Lung (tissue), 11 donors: ENCODE measurements at regions not wholly inside any gene's neighbourhood (a gene's known extent, or its start where the extent isn't known, plus 50 kb on each side); places are given as distances from the start of the nearest gene placed in this dataset.

Source experiments
- ATAC-seq: fragments of 200-7000 bp; cut with Tn5 transposase; one replicate; pipeline ENCODE4 v1.9.1; 2020; ENCODE audit warnings: moderate number of reproducible peaks; ENCODE audit not compliant: insufficient read depth, low FRiP score
- DNase-seq, 3 donors: peaks; one replicate each; pipeline ENCODE4 v3.0.0-alpha.2; 2013 to 2017
- H3K27ac ChIP-seq, 2 donors: one replicate each; pipeline ENCODE4 v1.5.1; 2013; ENCODE audit warnings: mild to moderate bottlenecking in 2 of 2, moderate library complexity in 2 of 2, control low read depth in 1 of 2, inconsistent platforms in 1 of 2, low read depth in 1 of 2, low read length in 1 of 2
- H3K27me3 ChIP-seq, 3 donors: one replicate each; pipeline ENCODE4 v1.5.1; 2013; ENCODE audit warnings: low read length in 2 of 3; ENCODE audit not compliant: control insufficient read depth in 3 of 3, insufficient read depth in 3 of 3
- H3K36me3 ChIP-seq, 4 donors: one replicate each; pipeline ENCODE4 v1.5.1; 2013; ENCODE audit warnings: low read length in 4 of 4, mild to moderate bottlenecking in 1 of 4, moderate library complexity in 1 of 4; ENCODE audit not compliant: control insufficient read depth in 4 of 4, insufficient read depth in 4 of 4
- H3K4me1 ChIP-seq, 5 donors: one replicate each; pipeline ENCODE4 v1.5.1; 2013; ENCODE audit warnings: low read length in 5 of 5, mild to moderate bottlenecking in 2 of 5, moderate library complexity in 1 of 5; ENCODE audit not compliant: control insufficient read depth in 5 of 5, insufficient read depth in 5 of 5
- H3K4me3 ChIP-seq: one replicate; pipeline ENCODE4 v1.5.1; 2013; ENCODE audit warnings: mild to moderate bottlenecking, control low read depth, moderate library complexity
- H3K9ac ChIP-seq, 2 donors: one replicate each; pipeline ENCODE4 v1.5.1; 2013; ENCODE audit warnings: low read length in 2 of 2, control low read depth in 1 of 2; ENCODE audit not compliant: insufficient read depth in 1 of 2
- H3K9me3 ChIP-seq, 4 donors: one replicate each; pipeline ENCODE4 v1.5.1; 2013; ENCODE audit warnings: low read length in 3 of 4, mild to moderate bottlenecking in 1 of 4, moderate library complexity in 1 of 4; ENCODE audit not compliant: control insufficient read depth in 4 of 4, insufficient read depth in 3 of 4
- WGBS, 2 donors: extraction: QIAGEN DNeasy Blood & Tissue Kit; methylation state at CpG; one replicate each; pipeline ENCODE4 v1.1.7; 2013; 5-methylcytosine and 5-hydroxymethylcytosine counted together
- TF ChIP-seq, protein P1 (sequence below): IDR thresholded peaks from 2 replicates; pipeline ENCODE4 v1.5.1; 2012; ENCODE audit warnings: mild to moderate bottlenecking; ENCODE audit errors: control extremely low read depth, extremely low read depth
- donor health status: control.
- donor health status: control.
- donor health status: Bipolar disorder and iron deficiency.
- donor health status: healthy.
- donor health status: DM: yes; HTN: yes; CAD: no.

DNA sequence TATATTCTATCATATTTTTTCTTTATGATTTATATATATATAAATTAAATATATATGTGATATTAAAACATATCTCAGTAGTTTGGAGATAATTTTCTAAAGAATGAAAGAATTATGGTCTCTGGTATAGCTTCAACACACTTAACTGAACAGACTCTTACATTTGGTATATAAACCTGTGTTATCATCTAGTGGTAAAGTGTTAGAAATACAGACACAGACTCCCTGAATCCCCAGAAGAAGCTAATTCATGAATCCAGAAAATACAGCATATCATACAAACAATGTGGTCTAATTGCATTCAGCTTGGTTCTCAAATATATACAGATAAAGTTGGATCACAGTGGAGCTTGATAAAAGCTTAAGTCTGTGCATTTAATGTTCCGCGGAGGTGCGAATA, 1100.4 kb downstream of the ROBO2 start:
- TF ChIP-seq, protein P1, sequence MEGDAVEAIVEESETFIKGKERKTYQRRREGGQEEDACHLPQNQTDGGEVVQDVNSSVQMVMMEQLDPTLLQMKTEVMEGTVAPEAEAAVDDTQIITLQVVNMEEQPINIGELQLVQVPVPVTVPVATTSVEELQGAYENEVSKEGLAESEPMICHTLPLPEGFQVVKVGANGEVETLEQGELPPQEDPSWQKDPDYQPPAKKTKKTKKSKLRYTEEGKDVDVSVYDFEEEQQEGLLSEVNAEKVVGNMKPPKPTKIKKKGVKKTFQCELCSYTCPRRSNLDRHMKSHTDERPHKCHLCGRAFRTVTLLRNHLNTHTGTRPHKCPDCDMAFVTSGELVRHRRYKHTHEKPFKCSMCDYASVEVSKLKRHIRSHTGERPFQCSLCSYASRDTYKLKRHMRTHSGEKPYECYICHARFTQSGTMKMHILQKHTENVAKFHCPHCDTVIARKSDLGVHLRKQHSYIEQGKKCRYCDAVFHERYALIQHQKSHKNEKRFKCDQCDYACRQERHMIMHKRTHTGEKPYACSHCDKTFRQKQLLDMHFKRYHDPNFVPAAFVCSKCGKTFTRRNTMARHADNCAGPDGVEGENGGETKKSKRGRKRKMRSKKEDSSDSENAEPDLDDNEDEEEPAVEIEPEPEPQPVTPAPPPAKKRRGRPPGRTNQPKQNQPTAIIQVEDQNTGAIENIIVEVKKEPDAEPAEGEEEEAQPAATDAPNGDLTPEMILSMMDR = no peak
- DNase-seq (no peak), ATAC-seq (no peak)
- Histone ChIP-seq H3K4me1 (no peaks in the 10 kb centered on the region), H3K27me3 (no peaks in the 10 kb centered on the region), H3K36me3 (peaks cover 0 to 2% (median 0%) of the 10 kb centered on the region in 4 donors), H3K9me3 (peaks cover 0 to 5% (median under 1%) of the 10 kb centered on the region in 4 donors), H3K4me3 (no peak overlapping the region), H3K27ac (no peak overlapping the region), H3K9ac (no peak overlapping the region)
- 96 to 98% methylated on average over 3 of the region's 3 CpGs for WGBS, 2 donors

DNA sequence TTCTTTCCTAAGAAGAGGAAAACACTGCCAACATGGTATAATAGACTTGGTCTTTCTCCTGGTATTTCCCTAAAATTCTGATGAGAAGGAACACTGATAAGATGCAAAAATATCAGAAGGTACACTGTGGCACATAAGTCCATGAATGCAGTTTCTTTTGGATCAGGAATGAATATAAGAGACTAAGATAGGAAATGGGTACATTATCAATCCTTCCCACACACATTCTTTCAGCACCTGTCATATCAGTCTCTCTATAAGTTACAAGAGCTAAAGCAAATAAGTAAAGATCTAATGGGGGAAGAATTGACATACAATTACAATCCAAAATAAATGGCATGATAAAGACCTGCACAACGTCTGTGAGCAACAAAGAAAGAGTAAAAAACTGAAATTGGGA, 1101.0 kb downstream of the ROBO2 start:
- WGBS, 2 donors = 57 to 68% methylated on average over 1 of the region's 1 CpG
- no peak overlapping the region for H3K9ac ChIP-seq
- ATAC-seq = no peak

DNA sequence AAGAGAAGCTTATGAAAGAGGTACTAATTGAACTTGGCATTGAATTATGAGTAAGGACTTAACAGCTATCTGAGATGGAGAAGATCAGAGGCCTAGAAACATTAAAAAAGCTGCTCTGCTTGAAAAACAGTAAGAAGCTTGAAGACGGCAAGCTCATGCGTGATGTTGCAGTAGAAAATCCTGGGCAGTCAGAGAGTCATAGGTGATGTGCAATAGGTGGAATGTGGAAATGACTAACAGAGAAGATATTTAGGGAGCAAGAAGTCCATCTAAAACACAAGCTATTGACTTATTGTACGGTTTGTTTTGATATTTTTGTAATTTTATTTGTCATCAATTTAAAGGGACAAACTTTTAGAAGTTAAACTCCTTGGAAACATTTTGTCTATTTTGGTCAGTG, 1101.4 kb downstream of the ROBO2 start:
- Histone ChIP-seq H3K4me3 (no peak overlapping the region), H3K9me3 (peaks cover 0 to 5% (median under 1%) of the 10 kb centered on the region in 4 donors), H3K9ac (no peak overlapping the region), H3K4me1 (no peaks in the 10 kb centered on the region), H3K27ac (no peak overlapping the region), H3K27me3 (no peaks in the 10 kb centered on the region), H3K36me3 (peaks cover 0 to 2% (median 0%) of the 10 kb centered on the region in 4 donors)
- ATAC-seq (no peak), DNase-seq (no peak)
- TF ChIP-seq, protein P1 = no peak
- WGBS, 2 donors = 86 to 90% methylated on average over 3 of the region's 3 CpGs

More for the DNA sequence above, 1101.0 kb downstream of the ROBO2 start:
- Histone ChIP-seq H3K27ac (no peak overlapping the region), H3K4me3 (no peak overlapping the region), H3K4me1 (no peaks in the 10 kb centered on the region), H3K9me3 (peaks cover 0 to 5% (median under 1%) of the 10 kb centered on the region in 4 donors), H3K36me3 (peaks cover 0 to 2% (median 0%) of the 10 kb centered on the region in 4 donors), H3K27me3 (no peaks in the 10 kb centered on the region)
- no peak for DNase-seq
- TF ChIP-seq, protein P1 = no peak

DNA sequence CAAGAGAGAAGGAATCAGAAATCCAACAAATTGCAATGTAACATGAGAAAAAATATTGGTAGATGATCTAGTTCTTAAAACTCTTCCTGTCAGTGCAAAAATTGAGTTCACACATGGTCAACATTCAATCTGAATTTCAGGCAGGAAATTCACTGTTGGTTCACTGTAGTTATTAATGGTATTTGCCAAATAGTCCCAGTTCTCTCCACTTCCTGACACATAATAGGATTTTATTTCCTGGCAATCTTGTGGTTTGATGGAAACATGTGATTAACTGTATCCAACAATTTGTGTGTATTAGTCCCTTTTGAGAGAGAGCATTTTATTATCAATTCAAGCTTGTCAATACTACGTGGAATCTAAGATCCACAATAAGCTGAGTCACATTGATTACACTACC, 1103.1 kb downstream of the ROBO2 start:
- DNase-seq = no peak
- peaks cover 0 to 5% (median 0%) of the 10 kb centered on the region in 4 donors for H3K9me3 ChIP-seq
- H3K9ac ChIP-seq = no peak overlapping the region
- WGBS, 2 donors = 84 to 90% methylated on average over 1 of the region's 1 CpG
- H3K4me1 ChIP-seq = no peaks in the 10 kb centered on the region
- ATAC-seq = no peak
- H3K36me3 ChIP-seq = peaks cover 0 to 2% (median 0%) of the 10 kb centered on the region in 4 donors
- no peak overlapping the region for H3K4me3 ChIP-seq
- no peak overlapping the region for H3K27ac ChIP-seq
- H3K27me3 ChIP-seq = no peaks in the 10 kb centered on the region
- TF ChIP-seq, protein P1 = no peak
